HG03095 (cell line): ENCODE measurements at regions not wholly inside any gene's neighbourhood (a gene's known extent, or its start where the extent isn't known, plus 50 kb on each side); places are given as distances from the start of the nearest gene placed in this dataset.

Experiments
- ATAC-seq: cut with Tn5 transposase; IDR thresholded peaks from one replicate; pipeline ENCODE4 v1.9.1; 2021; ENCODE audit warnings: moderate library complexity; ENCODE audit not compliant: unreplicated experiment

- ATAC-seq, result no peak
Observed at GRCh38 chr1:184141361-184141880, 89.9 kb downstream of the TSEN15 start.

- ATAC-seq, result no peak
Observed at GRCh38 chr1:184143449-184143848, 91.9 kb downstream of the TSEN15 start.

DNA sequence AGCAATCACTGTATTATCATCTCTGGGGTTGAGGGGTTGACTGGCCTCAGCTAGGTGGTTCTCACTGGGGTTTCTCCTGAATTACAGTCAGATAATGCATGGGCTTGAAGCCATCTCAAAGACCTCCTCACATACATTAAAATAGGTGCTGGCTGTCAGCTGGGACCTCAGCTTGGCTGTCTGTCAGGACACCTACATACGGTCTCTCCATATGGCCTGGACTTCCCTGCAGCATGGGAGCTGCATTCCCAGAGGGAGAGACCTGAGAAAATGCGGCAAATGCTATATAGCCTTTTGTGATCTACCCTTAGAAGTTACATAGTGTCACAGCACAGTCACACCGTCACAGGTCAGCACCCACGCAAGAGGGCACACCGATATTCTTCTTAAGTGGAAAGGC lies 93.6 kb downstream of the TSEN15 start:
- ATAC-seq, result no peak

DNA sequence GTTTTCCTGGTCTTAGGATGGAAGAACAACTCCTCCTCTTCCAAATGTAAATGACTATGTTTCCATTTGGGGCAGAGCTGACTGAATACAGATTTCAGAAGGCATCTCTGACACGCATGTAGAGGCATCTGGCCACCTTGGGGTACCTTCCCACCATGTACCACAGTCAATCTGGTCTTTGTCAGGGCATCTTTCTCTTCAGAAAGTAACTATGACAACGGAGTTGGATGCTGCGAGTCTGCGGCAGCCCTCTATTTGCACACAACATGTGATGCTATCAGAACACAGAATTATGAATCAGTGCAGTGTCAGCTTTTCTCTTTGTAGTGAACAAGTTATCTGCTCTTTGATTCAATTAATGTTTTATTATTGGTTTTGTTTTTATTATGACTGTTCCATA lies 94.7 kb downstream of the TSEN15 start:
- ATAC-seq, result no peak

DNA sequence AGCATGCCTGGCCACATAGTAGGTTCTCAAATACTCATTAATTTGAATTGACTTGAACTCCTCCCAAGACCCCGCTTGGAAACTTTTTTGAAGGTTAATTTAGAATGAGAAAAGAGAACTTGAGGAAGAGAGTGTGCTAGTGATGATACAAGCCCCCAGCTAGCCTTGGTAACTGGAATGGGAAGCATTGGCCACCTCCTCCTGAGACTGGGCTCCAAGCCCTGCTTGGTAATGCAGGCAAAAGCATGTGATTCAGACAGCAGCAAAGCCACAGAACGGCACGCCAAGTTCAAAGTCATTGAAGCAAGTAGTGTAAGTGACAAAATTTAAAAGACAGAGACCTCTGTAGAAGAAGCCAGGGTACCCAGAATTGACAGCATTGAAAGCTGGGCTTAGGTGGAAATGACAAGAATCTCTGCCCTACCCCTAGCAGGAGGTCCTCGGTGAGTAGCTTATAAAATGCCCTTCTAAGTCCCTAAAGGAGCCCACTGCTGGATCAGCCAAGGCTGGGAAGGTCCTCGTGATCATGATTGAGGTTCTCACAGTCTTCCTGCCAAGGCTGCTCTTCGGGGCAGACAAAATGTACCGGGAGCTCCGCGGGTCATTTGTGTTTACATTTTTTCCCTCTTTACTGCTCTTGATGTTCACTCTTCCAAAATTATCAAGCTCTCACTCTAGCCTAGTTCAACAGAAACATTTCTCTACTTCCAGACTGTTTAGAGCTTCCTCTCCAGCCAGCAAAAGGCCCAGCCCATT lies 99.4 kb downstream of the TSEN15 start:
- no peak for ATAC-seq

DNA sequence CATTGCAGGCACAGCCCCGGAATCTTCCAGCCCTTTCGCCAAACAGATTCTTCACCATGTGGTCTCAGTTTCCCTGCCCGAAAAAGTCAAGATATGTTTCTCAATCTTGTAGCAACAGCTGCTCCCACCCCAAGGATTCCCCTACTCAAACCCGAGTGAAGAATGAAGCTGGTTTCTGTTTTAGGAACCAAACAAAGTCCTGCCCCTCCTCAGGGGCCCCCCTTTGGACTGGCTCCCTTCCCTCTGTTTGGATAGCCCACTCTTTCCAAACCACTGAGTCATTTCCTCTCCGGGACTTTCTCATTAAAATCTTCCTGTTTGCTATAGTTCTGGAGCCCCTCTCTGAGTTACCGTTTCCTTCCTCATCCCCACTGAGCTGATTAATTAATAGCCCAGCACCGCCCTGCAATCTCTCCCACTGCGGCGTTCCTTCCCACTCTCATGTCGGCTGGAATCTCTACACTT lies 100.9 kb downstream of the TSEN15 start:
- no peak for ATAC-seq

- no peak for ATAC-seq
Observed at GRCh38 chr1:184152974-184153373, 101.4 kb downstream of the TSEN15 start.

DNA sequence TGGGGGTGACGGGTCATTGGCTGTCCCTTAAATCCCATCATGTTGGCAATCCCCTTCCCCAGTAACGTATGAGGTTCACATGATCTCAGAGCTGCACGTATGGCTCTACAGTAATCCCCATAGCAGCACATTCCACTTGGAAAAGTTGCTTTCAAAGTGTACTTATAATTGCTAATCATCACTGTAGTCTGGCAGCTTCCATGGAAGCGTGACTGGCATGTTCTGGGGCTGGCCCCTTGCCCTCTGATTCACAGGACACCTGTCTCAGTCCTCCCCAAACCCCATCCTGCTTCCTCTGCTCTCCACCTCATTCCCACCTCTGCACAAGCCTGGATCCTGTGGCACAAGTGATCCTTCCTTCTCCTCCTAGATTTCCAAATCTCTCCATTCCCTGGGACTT lies 102.2 kb downstream of the TSEN15 start:
- no peak for ATAC-seq

DNA sequence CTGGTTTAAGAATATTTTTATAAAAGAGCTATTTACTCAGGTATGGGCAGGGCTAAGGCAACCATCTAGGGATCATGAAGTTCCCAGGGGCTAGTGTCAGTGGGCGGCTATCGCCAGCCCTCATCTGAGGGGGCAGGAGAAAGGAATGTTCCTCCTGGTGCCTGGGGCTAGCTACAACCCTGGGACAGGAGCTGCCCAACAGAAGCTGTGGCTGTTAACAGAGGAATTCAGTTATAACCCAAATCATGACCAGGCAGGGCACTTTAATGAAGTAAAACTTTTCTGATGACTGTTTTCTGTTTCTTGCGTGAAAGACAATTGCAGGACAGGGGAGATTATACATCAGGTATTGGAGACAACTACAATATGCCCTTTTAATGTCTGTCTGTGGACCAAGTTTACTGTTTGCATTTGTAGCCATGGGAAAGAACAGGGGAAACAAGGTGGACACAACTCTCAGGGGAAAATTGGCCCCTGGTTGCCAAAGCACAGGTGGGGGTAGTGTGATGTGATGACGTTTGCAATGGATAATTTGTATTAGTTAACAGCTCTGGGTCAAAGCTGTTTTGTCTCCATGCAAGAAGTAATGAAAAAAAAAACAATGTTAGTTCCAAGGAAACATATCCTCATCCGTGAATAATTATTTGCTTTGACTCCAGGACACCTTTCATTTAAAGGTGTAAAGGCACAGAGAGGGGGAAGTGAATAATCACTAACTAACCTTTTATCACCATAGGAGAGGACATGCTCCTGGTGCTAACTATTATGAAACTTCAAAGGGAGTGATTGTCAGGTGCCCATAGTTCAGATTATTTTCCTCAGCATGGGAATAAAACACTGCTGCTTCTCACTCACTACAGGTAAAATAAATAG lies 105.2 kb downstream of the TSEN15 start:
- no peak for ATAC-seq

DNA sequence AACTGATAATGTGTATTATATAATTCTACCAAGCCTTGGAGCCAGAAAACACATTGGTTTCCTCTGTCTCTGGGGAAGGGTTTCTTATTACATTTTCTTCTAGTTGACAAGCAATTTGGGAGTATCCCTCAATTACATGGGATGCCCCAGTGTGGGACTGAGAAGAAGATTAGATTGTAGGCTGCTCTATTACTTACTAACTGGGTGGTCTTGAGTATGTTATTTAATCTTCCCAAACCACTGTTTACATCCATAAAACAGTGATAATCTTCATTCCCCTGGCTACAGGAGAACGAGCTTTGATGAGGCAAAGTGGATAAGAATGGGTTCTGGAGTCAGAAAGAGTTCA lies 105.8 kb downstream of the TSEN15 start:
- no peak for ATAC-seq

DNA sequence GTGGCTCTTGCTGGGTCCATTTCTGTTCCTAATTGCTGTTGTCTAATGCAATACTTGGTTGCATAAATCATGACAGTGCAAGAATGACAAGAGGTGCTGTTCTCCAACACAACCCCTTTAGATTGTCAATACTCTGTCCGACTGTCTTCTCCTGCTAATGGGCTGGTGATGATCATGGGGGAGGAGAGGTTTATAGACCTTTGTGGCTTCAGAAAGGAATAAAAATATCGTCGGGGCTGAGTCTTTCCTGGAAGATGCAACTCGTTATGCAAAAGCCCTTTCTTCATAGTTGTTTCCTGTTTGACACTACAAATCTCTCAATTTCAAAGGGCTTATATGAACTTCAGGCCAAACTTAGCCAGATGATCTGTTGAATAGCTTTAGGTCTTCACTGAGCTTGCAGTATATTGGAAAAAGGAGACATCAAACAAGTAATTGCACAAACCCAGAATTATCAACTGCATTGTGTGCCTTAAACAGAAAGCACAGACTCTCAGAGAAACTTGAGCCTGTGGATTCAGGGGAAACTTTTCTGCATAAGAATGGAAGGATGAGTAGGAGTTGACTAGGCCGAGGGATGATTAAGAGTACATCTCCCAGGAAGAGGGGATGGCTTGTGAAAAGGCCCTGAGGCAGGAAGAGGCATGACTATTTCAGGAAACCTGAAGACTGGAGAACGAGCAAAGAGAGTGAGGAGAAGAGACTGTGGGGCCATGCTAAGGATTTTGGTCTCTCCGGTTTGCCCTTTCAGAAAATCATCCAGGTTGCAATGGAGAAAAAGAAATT lies 107.6 kb downstream of the TSEN15 start:
- ATAC-seq, result no peak

DNA sequence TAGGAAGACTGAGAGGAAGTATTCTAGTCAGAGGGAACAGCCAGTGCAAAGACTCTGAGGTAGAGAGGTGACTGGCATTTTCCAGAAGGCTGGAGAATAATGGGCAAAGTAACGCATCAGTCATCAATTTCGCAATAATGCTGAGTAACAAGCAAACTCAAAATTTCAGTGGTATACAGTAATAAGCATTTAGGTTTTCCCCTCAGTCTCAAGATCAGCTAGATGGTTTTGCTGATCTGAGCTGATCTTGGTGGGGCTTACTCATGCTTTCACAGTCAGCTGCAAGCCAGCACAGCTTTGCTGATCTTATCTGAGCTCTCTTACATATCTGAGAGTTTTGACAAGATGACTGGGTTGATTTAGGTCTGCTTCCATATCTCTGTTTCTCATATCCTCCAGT lies 108.7 kb downstream of the TSEN15 start:
- no peak for ATAC-seq

DNA sequence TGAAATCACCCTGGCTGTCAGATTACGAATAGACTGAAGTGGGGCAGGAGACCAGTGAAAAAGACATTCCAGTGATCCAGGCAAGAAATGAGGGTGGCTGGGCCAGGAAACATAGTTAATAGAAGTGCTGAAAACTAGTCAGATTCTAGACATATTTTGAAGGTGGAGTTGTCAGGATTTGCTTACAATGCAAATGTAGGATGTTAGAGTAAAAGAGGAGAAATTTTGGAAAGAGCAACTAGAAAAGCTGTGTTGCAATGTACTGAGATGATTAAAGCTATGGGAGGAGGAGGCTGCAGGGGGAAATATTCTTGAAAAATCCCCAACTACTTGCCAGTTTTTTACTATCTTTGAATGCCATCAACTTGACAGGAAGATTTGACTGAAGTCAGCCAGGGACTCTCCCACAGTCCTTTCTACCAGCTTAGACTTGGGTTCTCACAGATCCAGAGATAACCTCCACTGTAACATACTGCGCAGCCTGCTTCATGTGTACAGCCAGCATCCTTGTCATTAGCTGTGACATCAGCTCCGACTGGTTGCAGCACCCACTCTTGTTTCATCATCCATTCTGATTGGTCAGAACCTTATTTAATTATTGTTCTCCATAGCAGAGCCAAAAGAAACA lies 109.7 kb downstream of the TSEN15 start:
- ATAC-seq, result no peak

GRCh38 chr1:184162281-184162680 lies 110.8 kb downstream of the TSEN15 start:
- no peak for ATAC-seq

- peak; percentile 94 for ATAC-seq
Observed at GRCh38 chr1:184163674-184164465, 112.3 kb downstream of the TSEN15 start.

DNA sequence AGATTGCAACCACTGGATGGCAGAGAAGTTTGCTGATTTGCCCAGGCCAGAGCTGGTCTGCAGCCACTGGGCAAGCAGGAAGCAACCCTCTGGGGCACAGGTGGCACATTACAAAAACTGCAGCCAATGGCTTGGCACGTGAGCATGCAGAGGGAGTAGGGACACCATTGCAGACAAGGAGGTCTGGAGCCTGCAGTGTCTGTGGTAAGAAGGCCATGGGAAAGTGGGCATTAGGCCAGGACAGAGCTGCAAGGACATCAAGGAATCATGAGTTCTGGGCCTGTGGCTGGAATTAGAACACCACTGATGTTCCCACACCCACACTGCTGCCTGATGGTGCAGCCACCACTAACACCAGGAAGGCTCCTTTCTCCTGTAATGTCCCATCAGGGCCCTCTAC lies 113.0 kb downstream of the TSEN15 start:
- ATAC-seq, result no peak

GRCh38 chr1:184166485-184166884 lies 115.0 kb downstream of the TSEN15 start:
- ATAC-seq, result no peak

DNA sequence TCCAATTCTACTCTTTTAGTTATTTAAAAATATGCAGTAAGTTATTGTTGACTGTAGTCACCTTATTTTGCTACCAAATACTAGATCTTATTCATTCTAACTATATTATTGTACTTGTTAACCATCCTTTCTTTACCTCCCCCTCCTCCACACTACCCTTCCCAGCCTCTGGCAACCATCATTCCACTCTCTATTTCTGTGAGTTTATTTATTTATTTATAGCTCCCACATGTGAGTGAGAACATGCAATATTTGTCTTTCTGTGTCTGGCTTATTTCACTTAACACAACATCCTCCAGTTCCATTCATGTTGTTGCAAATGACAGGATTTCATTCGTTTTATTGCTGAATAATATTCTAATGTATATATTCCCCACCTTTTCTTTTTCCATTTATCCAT lies 115.8 kb downstream of the TSEN15 start:
- ATAC-seq, result no peak

- ATAC-seq, result no peak
Observed at GRCh38 chr1:184170719-184171118, 119.2 kb downstream of the TSEN15 start.

DNA sequence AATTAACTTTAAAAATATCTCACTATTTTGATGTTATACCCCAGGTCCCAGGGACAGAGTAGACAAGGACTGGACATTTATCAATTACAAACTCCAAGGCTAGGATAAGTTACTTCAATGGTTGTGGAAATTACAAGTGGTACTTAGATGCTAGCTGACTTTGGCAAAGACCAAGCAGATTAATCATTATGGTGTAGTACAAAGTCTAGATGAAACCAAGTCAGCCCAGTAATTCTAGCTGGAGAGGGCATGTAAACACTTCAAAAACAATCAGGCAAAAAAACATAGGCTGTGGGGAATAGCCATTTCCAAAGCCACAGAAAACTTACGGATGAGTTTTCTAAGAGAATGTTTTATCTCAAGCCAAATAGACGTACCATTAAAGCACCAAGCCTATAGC lies 124.5 kb downstream of the TSEN15 start:
- no peak for ATAC-seq
